Retinal pigment epithelial cell (primary cell): ENCODE measurements at regions not wholly inside any gene's neighbourhood (a gene's known extent, or its start where the extent isn't known, plus 50 kb on each side); places are given as distances from the start of the nearest gene placed in this dataset.
"Not testable (repeated sequence)": the region's sequence is repeated elsewhere in the genome, so short reads cannot be mapped to it uniquely, and the experiment has no call there.

ENCODE experiments used
- DNase-seq: peaks from one replicate; pipeline ENCODE4 v3.0.0-alpha.2; 2010; ENCODE audit warnings: low read depth
- H3K4me3 ChIP-seq: 2 replicates; pipeline ENCODE4 v1.5.1; 2011; ENCODE audit warnings: mild to moderate bottlenecking, low read length, control low read depth, moderate library complexity
- CTCF ChIP-seq: conservative IDR thresholded peaks from 2 replicates; pipeline ENCODE4 v1.5.1; 2011; ENCODE audit warnings: low read depth, low read length, control low read depth, inconsistent platforms

- H3K4me3 ChIP-seq = no peak overlapping the region
- DNase-seq = no peak
- no peak for TF ChIP-seq CTCF
Observed at GRCh38 chr2:176575237-176575744, 306.0 kb downstream of the MTX2 start.

GRCh38 chr2:176577054-176577453 lies 307.8 kb downstream of the MTX2 start:
- H3K4me3 ChIP-seq = no peak overlapping the region
- no peak for DNase-seq
- TF ChIP-seq CTCF = no peak

- H3K4me3 ChIP-seq, DNase-seq: not testable (repeated sequence)
Observed at GRCh38 chr2:176578292-176578691, 309.1 kb downstream of the MTX2 start.

- no peak for DNase-seq
- no peak overlapping the region for H3K4me3 ChIP-seq
- no peak for TF ChIP-seq CTCF
Observed at GRCh38 chr2:176579608-176580007, 310.4 kb downstream of the MTX2 start.

- DNase-seq = no peak
- no peak for TF ChIP-seq CTCF
- no peak overlapping the region for H3K4me3 ChIP-seq
Observed at GRCh38 chr2:176581557-176582165, 312.4 kb downstream of the MTX2 start.

GRCh38 chr2:176582176-176582575 lies 312.9 kb downstream of the MTX2 start:
- no peak overlapping the region for H3K4me3 ChIP-seq
- no peak for TF ChIP-seq CTCF
- no peak for DNase-seq

GRCh38 chr2:176582990-176583481 lies 313.8 kb downstream of the MTX2 start:
- DNase-seq = peak; percentile 73
- no peak overlapping the region for H3K4me3 ChIP-seq
- TF ChIP-seq CTCF = no peak
